ENCODE measurements at regions not wholly inside any gene's neighbourhood (a gene's known extent, or its start where the extent isn't known, plus 50 kb on each side); places are given as distances from the start of the nearest gene placed in this dataset.

GRCh38 chr1:105533996-105534395 is 1522.5 kb upstream of the PRMT6 start:
- H3K9ac ChIP-seq (ENCODE audit: low read depth in 1 of 2, low read length in 2 of 2), result no peak overlapping the region

GRCh38 chr1:105544475-105544874 is 1512.0 kb upstream of the PRMT6 start:
- H3K36me3 ChIP-seq (ENCODE audit: control insufficient read depth in 4 of 4, insufficient read depth in 3 of 4, low read depth in 1 of 4, low read length in 3 of 4), result no peaks in the 10 kb centered on the region
- WGBS, result 51% methylated on average over 1 of the region's 1 CpG
- no peak overlapping the region for H3K4me3 ChIP-seq (ENCODE audit: low read depth in 1 of 3, low read length in 3 of 3)
- no peaks in the 10 kb centered on the region for H3K4me1 ChIP-seq (ENCODE audit: control insufficient read depth in 4 of 4, insufficient read depth in 4 of 4, low read length in 3 of 4)
- H3K27me3 ChIP-seq (ENCODE audit: control insufficient read depth in 4 of 4, insufficient read depth in 4 of 4, low read length in 3 of 4), result no peaks in the 10 kb centered on the region
- no peak overlapping the region for H3K9ac ChIP-seq (ENCODE audit: low read depth in 1 of 2, low read length in 2 of 2)
- no peak for DNase-seq (ENCODE audit: low spot score)
- TF ChIP-seq RAD21 (IDR thresholded peaks at IDR 0.05) (no peak), NR2F2 (IDR thresholded peaks at IDR 0.05) (no peak), YY1 (IDR thresholded peaks at IDR 0.05) (no peak), FOXA1 (IDR thresholded peaks at IDR 0.05) (no peak), REST (IDR thresholded peaks at IDR 0.05) (no peak), SP1 (IDR thresholded peaks at IDR 0.05) (no peak), CTCF (IDR thresholded peaks at IDR 0.05; ENCODE audit: low read depth, low read length, missing input control) (no peak), MAX (IDR thresholded peaks at IDR 0.05) (no peak)
- no peak overlapping the region for H3K27ac ChIP-seq (ENCODE audit: low read depth in 1 of 2, low read length in 2 of 2)
- H3K9me3 ChIP-seq (ENCODE audit: control insufficient read depth in 4 of 4, low read length in 3 of 4), result no peaks in the 10 kb centered on the region

More at GRCh38 chr1:105533996-105534395, 1522.5 kb upstream of the PRMT6 start:
- Histone ChIP-seq H3K9me3 (ENCODE audit: control insufficient read depth in 4 of 4, low read length in 3 of 4) (peaks cover 0 to 4% (median 3%) of the 10 kb centered on the region in 4 donors), H3K27me3 (ENCODE audit: control insufficient read depth in 4 of 4, insufficient read depth in 4 of 4, low read length in 3 of 4) (no peaks in the 10 kb centered on the region), H3K36me3 (ENCODE audit: control insufficient read depth in 4 of 4, insufficient read depth in 3 of 4, low read depth in 1 of 4, low read length in 3 of 4) (no peaks in the 10 kb centered on the region), H3K4me1 (ENCODE audit: control insufficient read depth in 4 of 4, insufficient read depth in 4 of 4, low read length in 3 of 4) (no peaks in the 10 kb centered on the region), H3K4me3 (ENCODE audit: low read depth in 1 of 3, low read length in 3 of 3) (no peak overlapping the region), H3K27ac (ENCODE audit: low read depth in 1 of 2, low read length in 2 of 2) (no peak overlapping the region)
- WGBS, result 76% methylated on average over 3 of the region's 3 CpGs
- TF ChIP-seq RAD21 (IDR thresholded peaks at IDR 0.05) (no peak), EGR1 (IDR thresholded peaks at IDR 0.05; ENCODE audit: low read depth in 2 of 2) (no peak)
- DNase-seq (ENCODE audit: low spot score), result no peak

GRCh38 chr1:105556266-105556665 is 1500.2 kb upstream of the PRMT6 start:
- H3K27ac ChIP-seq (ENCODE audit: low read depth in 1 of 2, low read length in 2 of 2), result no peak overlapping the region
- H3K4me1 ChIP-seq (ENCODE audit: control insufficient read depth in 4 of 4, insufficient read depth in 4 of 4, low read length in 3 of 4), result no peaks in the 10 kb centered on the region
- no peaks in the 10 kb centered on the region for H3K9me3 ChIP-seq (ENCODE audit: control insufficient read depth in 4 of 4, low read length in 3 of 4)
- WGBS, result 41% methylated on average over 2 of the region's 2 CpGs
- H3K4me3 ChIP-seq (ENCODE audit: low read depth in 1 of 3, low read length in 3 of 3), result no peak overlapping the region
- H3K9ac ChIP-seq (ENCODE audit: low read depth in 1 of 2, low read length in 2 of 2), result no peak overlapping the region
- no peaks in the 10 kb centered on the region for H3K36me3 ChIP-seq (ENCODE audit: control insufficient read depth in 4 of 4, insufficient read depth in 3 of 4, low read depth in 1 of 4, low read length in 3 of 4)
- TF ChIP-seq FOXA2 (IDR thresholded peaks at IDR 0.05), result no peak
- no peak for DNase-seq (ENCODE audit: low spot score)
- no peaks in the 10 kb centered on the region for H3K27me3 ChIP-seq (ENCODE audit: control insufficient read depth in 4 of 4, insufficient read depth in 4 of 4, low read length in 3 of 4)

Data from liver (tissue), 8 donors.